ENCODE measurements at regions not wholly inside any gene's neighbourhood (a gene's known extent, or its start where the extent isn't known, plus 50 kb on each side); places are given as distances from the start of the nearest gene placed in this dataset.

- Histone ChIP-seq H3K4me3 (ENCODE audit: insufficient read depth, low read length, poor library complexity, severe bottlenecking) (no peak overlapping the region), H3K27ac (ENCODE audit: low read depth, low read length) (no peak overlapping the region)
Observed at GRCh38 chr4:41414412-41414779, 123.6 kb upstream of the LIMCH1 start.

GRCh38 chr4:41418444-41418843 is 119.5 kb upstream of the LIMCH1 start:
- TF ChIP-seq EZH2phosphoT487 (conservative IDR thresholded peaks at IDR 0.05; ENCODE audit: low read length) (no peak), CTCF (IDR thresholded peaks at IDR 0.05; ENCODE audit: insufficient read depth, low read length, poor library complexity, severe bottlenecking) (no peak)
- no peaks in the 10 kb centered on the region for H3K9me2 ChIP-seq (replicated peaks; ENCODE audit: insufficient read depth, low read length)
- H3K4me3 ChIP-seq (ENCODE audit: insufficient read depth, low read length, poor library complexity, severe bottlenecking) = no peak overlapping the region
- no peak overlapping the region for H3K4me2 ChIP-seq (ENCODE audit: low read depth, low read length, poor library complexity, severe bottlenecking)
- H3K9me3 ChIP-seq (ENCODE audit: insufficient read depth, low read length) = no peaks in the 10 kb centered on the region
- H3K36me3 ChIP-seq (ENCODE audit: low read length) = no peaks in the 10 kb centered on the region
- H3K27ac ChIP-seq (ENCODE audit: low read depth, low read length) = no peak overlapping the region
- H3K9ac ChIP-seq (ENCODE audit: low read length) = no peak overlapping the region
- H4K20me1 ChIP-seq (ENCODE audit: low read depth, low read length) = no peaks in the 10 kb centered on the region
- no peaks in the 10 kb centered on the region for H3F3A ChIP-seq (ENCODE audit: insufficient read depth)
- no peak overlapping the region for H2AFZ ChIP-seq (ENCODE audit: low read depth, low read length, severe bottlenecking)
- no peaks in the 10 kb centered on the region for H3K79me2 ChIP-seq (ENCODE audit: insufficient read depth, low read length)
- no peaks in the 10 kb centered on the region for H3K27me3 ChIP-seq (ENCODE audit: low read length)

More at GRCh38 chr4:41414412-41414779, 123.6 kb upstream of the LIMCH1 start:
- H3K9me2 ChIP-seq (replicated peaks; ENCODE audit: insufficient read depth, low read length) = no peaks in the 10 kb centered on the region
- no peaks in the 10 kb centered on the region for H3K9me3 ChIP-seq (ENCODE audit: insufficient read depth, low read length)
- no peak overlapping the region for H2AFZ ChIP-seq (ENCODE audit: low read depth, low read length, severe bottlenecking)
- no peak overlapping the region for H3K9ac ChIP-seq (ENCODE audit: low read length)
- H3K36me3 ChIP-seq (ENCODE audit: low read length) = no peaks in the 10 kb centered on the region
- H4K20me1 ChIP-seq (ENCODE audit: low read depth, low read length) = no peaks in the 10 kb centered on the region
- TF ChIP-seq EZH2phosphoT487 (conservative IDR thresholded peaks at IDR 0.05; ENCODE audit: low read length) (no peak), CTCF (IDR thresholded peaks at IDR 0.05; ENCODE audit: insufficient read depth, low read length, poor library complexity, severe bottlenecking) (no peak)
- H3K79me2 ChIP-seq (ENCODE audit: insufficient read depth, low read length) = no peaks in the 10 kb centered on the region
- no peak overlapping the region for H3K4me2 ChIP-seq (ENCODE audit: low read depth, low read length, poor library complexity, severe bottlenecking)
- no peaks in the 10 kb centered on the region for H3F3A ChIP-seq (ENCODE audit: insufficient read depth)
- H3K27me3 ChIP-seq (ENCODE audit: low read length) = no peaks in the 10 kb centered on the region

GRCh38 chr4:41420541-41420940 is 117.4 kb upstream of the LIMCH1 start:
- no peaks in the 10 kb centered on the region for H3K27me3 ChIP-seq (ENCODE audit: low read length)
- H3K79me2 ChIP-seq (ENCODE audit: insufficient read depth, low read length) = no peaks in the 10 kb centered on the region
- no peak overlapping the region for H3K9ac ChIP-seq (ENCODE audit: low read length)
- H3K9me2 ChIP-seq (replicated peaks; ENCODE audit: insufficient read depth, low read length) = no peaks in the 10 kb centered on the region
- no peaks in the 10 kb centered on the region for H3K9me3 ChIP-seq (ENCODE audit: insufficient read depth, low read length)
- no peaks in the 10 kb centered on the region for H4K20me1 ChIP-seq (ENCODE audit: low read depth, low read length)
- H2AFZ ChIP-seq (ENCODE audit: low read depth, low read length, severe bottlenecking) = no peak overlapping the region
- no peak overlapping the region for H3K4me2 ChIP-seq (ENCODE audit: low read depth, low read length, poor library complexity, severe bottlenecking)
- H3K36me3 ChIP-seq (ENCODE audit: low read length) = no peaks in the 10 kb centered on the region
- H3K4me3 ChIP-seq (ENCODE audit: insufficient read depth, low read length, poor library complexity, severe bottlenecking) = no peak overlapping the region
- no peak overlapping the region for H3K27ac ChIP-seq (ENCODE audit: low read depth, low read length)
- no peak for TF ChIP-seq EZH2phosphoT487 (conservative IDR thresholded peaks at IDR 0.05; ENCODE audit: low read length)
- TF ChIP-seq CTCF (IDR thresholded peaks at IDR 0.05; ENCODE audit: insufficient read depth, low read length, poor library complexity, severe bottlenecking) = no peak
- H3F3A ChIP-seq (ENCODE audit: insufficient read depth) = no peaks in the 10 kb centered on the region
